Fibroblast of villous mesenchyme (primary cell): ENCODE measurements at regions not wholly inside any gene's neighbourhood (a gene's known extent, or its start where the extent isn't known, plus 50 kb on each side); places are given as distances from the start of the nearest gene placed in this dataset.

Source experiments
- DNase-seq: peaks from one replicate; pipeline ENCODE4 v3.0.0-alpha.2; 2010; ENCODE audit warnings: low read depth
- H3K4me3 ChIP-seq: 2 replicates; pipeline ENCODE4 v1.5.1; 2011; ENCODE audit warnings: low read depth, mild to moderate bottlenecking, low read length
- TF ChIP-seq, protein P1 (sequence below): IDR thresholded peaks from 2 replicates; pipeline ENCODE4 v1.5.1; 2012; ENCODE audit warnings: low read depth, mild to moderate bottlenecking, low read length; ENCODE audit not compliant: insufficient read depth

DNA sequence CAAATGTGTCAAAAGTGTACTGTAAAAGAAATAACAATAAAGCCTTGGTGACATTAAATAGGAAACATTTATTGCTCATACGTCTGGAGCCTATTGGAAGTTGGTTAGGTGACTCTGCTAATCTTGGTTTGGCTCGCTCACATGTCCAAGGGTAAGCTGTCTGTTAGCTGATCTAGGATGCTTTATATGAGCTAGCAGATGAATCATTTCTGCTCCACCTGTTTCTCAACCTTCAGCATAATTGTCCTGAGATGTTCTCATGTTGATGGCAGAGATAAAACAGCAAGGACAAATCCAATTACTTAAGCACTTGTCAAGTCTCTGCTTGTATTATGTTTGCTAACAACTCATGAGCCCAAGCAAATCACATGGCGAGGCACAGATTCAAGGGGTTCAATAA, 56.0 kb upstream of the CD53 start:
- DNase-seq = no peak
- no peak overlapping the region for H3K4me3 ChIP-seq
- TF ChIP-seq, protein P1, sequence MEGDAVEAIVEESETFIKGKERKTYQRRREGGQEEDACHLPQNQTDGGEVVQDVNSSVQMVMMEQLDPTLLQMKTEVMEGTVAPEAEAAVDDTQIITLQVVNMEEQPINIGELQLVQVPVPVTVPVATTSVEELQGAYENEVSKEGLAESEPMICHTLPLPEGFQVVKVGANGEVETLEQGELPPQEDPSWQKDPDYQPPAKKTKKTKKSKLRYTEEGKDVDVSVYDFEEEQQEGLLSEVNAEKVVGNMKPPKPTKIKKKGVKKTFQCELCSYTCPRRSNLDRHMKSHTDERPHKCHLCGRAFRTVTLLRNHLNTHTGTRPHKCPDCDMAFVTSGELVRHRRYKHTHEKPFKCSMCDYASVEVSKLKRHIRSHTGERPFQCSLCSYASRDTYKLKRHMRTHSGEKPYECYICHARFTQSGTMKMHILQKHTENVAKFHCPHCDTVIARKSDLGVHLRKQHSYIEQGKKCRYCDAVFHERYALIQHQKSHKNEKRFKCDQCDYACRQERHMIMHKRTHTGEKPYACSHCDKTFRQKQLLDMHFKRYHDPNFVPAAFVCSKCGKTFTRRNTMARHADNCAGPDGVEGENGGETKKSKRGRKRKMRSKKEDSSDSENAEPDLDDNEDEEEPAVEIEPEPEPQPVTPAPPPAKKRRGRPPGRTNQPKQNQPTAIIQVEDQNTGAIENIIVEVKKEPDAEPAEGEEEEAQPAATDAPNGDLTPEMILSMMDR = no peak

DNA sequence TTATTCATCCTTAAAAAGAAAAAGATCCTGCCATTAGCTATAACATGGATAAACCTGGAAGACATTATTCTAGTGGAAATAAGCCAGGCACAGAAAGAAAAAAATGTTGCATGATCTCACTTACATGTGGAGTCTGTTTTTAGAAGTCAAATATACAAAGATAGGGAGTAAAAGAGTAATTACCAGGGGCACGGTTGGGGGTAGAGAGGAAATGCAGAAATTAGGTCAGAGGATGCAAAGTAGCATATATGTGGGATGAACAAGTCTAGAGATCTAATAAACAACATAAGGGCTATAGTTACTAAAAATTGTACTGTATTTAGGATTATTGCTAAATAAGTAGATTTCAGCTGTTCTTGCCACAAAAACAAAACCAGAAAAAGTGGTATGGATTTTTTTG, 61.4 kb upstream of the CD53 start:
- H3K4me3 ChIP-seq = no peak overlapping the region
- DNase-seq = no peak
- TF ChIP-seq, protein P1 = no peak

DNA sequence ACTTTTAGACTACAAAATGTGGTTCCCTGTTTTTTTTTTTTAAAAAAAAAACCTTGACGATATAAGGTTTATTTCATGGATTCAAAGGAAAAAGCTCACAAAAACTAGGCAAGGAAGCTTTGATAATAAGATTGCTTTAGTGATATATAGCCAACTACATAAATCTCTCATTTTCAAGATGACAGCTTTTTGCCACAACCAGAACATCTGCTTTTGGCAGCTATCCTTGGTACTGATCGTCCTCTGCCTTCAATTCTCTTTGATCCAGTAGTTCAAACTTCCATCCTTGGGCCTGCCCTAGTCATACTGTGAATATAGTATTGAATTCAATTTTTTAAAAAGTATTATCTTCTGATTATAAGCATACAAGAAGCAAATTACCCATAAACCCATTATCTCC, 72.9 kb upstream of the CD53 start:
- TF ChIP-seq, protein P1 = no peak
- no peak overlapping the region for H3K4me3 ChIP-seq
- DNase-seq = no peak

DNA sequence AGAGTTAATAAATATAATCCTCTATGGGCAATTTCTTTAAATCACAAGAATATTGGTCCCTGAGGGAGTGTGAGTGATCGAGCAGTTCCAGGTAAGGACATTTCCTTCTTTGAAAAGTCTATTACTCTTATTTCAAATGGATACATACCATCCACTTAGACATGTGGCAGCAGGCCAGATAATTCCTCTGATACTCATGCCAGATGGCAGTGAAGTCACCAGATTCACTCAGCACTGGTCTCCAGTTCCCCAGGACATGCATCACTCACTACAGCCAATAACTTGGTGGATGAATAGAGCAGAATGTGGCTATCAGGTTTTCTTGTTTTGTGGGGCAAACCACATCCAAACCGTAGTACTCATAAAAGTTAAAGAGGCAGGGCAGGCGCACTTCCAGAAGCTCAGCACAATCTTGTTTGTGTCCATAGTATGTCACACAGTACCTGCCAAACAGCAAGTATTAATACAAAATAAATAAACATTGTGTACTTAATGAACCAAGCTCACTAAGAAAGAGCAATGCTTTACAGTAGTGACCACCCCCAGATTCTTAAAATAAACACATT, 74.2 kb upstream of the CD53 start:
- no peak for DNase-seq
- TF ChIP-seq, protein P1 = no peak
- no peak overlapping the region for H3K4me3 ChIP-seq

DNA sequence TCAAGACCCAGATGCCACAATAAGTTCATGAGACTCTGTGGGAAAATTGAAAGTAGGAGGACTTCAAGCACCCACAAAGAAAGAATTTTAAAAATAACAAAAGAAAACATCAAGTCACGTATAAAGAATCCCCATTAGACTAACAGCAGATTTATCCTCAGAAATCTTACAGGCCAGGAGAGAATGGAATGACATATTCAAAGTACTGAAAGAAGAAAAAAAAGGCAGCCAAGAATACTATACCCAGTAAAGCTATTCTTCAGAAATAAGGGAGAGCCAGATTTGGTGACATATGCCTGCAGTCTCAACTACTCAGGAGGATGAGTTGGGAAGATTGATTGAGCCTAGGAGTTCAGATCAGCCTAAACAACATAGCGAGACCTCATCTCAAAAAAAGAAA, 84.3 kb upstream of the CD53 start:
- DNase-seq = no peak
- H3K4me3 ChIP-seq = no peak overlapping the region
- TF ChIP-seq, protein P1 = no peak

DNA sequence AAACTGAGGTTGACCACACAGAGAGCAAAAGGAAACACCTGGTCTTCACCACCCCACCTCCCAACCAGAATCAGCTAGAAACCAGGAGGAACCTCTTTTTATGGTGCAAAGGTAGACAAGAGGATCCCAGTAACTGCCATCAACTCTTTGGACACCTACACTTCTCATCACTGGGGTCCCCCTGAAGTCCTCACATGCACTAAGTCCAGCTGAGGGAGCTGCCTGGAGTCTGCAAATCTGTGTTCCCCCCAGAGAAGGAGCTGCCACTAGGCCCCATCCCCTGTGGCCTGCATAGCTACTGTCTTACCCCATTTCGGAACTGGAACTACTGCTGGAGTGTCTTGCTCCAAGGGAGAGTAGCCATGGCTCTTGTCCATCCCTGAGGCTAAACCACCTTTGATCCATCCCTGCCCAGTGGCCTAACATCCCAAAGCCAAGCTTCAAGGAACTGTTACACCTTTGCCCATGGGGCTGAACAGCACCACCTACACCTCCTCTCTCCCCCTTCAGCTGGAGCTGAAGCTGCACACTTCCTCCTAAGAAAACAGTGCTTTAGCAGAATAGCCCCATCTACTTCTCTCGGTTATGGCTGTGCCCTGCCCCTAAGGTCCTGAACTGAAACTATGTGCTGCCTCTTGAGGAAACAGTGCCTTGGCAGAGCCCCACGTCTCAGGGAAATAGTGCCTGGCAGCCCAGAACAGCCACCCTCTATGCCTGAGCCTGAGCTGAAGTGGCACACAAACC, 85.4 kb upstream of the CD53 start:
- H3K4me3 ChIP-seq = no peak overlapping the region
- TF ChIP-seq, protein P1 = no peak
- no peak for DNase-seq
